ENCODE measurements at regions not wholly inside any gene's neighbourhood (a gene's known extent, or its start where the extent isn't known, plus 50 kb on each side); places are given as distances from the start of the nearest gene placed in this dataset.

DNA sequence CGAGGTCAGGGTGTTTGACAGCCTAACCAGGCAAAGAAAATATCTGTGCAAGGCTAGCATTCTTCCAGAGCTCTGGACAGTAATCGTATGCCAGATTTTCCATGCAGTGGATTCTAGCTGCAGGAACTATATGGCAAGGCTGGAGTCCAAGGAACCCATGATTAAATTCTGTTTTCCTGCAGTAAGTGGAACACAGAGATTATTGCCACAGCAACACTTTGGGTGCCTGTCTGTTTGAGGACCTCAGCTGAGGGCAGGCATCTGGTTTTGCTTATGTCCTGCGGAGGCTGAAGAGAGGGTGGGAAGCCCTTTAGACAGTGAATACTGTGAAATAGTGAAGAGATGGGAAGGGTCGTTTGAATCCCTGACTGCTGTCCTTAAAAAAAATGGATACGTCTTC is 104.4 kb downstream of the DAD1 start:
- 100% methylated on average over 1 of the region's 5 CpGs for WGBS (ENCODE audit: insufficient coverage, low lambda C conversion rate)
- Histone ChIP-seq H3K4me3 (ENCODE audit: low read length) (no peak overlapping the region), H3K36me3 (ENCODE audit: control insufficient read depth, insufficient read depth, low read length) (no peaks in the 10 kb centered on the region), H3K4me1 (ENCODE audit: control insufficient read depth, insufficient read depth, low read length) (no peaks in the 10 kb centered on the region), H3K27ac (ENCODE audit: low read length) (no peak overlapping the region), H3K27me3 (ENCODE audit: control insufficient read depth, insufficient read depth, low read length) (no peaks in the 10 kb centered on the region), H3K9me3 (ENCODE audit: control insufficient read depth, low read depth, low read length) (no peaks in the 10 kb centered on the region)
- DNase-seq, result peak in 1 of 2 donors; percentile 24

DNA sequence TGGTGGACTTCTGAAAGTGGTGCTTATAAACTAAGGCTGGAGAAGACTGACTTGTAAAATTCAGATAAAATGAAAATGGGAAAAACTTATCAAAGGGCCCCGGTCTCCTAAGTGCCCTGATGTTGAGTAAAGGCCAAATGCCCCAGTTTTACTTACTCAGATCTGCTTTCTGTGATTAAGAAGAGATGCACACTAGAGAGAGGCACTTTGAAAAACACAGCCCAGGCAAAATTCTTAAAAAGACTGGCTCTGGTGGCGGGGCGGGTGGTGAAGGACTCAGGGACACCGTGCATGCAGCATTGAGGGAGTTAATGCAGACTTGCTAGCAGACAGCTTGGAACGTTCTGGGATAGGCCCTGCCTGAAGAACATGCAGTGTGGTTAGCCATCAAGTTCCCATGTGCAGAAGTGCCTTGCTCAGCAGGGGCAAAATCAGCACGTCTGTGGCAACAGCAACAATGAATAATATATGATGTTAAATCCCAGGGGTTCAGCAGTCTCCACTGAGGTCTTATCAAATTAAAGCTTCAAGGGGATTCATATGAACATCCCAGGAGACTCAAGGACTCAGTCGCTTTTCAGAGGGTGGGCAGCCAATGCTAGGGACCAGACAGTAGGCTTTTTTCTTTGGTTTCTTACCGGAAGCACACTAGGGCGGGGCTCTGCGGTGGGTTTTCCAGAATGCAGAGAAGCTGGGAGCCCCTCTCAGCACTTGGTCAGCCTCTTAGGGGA is 105.0 kb downstream of the DAD1 start:
- no CpG with 5 or more reads among the region's 10 CpGs for WGBS (ENCODE audit: insufficient coverage, low lambda C conversion rate)
- H3K27ac ChIP-seq (ENCODE audit: low read length), result no peak overlapping the region
- H3K4me3 ChIP-seq (ENCODE audit: low read length), result no peak overlapping the region
- H3K36me3 ChIP-seq (ENCODE audit: control insufficient read depth, insufficient read depth, low read length), result no peaks in the 10 kb centered on the region
- DNase-seq, result no peak
- no peaks in the 10 kb centered on the region for H3K27me3 ChIP-seq (ENCODE audit: control insufficient read depth, insufficient read depth, low read length)
- H3K4me1 ChIP-seq (ENCODE audit: control insufficient read depth, insufficient read depth, low read length), result no peaks in the 10 kb centered on the region
- H3K9me3 ChIP-seq (ENCODE audit: control insufficient read depth, low read depth, low read length), result no peaks in the 10 kb centered on the region

DNA sequence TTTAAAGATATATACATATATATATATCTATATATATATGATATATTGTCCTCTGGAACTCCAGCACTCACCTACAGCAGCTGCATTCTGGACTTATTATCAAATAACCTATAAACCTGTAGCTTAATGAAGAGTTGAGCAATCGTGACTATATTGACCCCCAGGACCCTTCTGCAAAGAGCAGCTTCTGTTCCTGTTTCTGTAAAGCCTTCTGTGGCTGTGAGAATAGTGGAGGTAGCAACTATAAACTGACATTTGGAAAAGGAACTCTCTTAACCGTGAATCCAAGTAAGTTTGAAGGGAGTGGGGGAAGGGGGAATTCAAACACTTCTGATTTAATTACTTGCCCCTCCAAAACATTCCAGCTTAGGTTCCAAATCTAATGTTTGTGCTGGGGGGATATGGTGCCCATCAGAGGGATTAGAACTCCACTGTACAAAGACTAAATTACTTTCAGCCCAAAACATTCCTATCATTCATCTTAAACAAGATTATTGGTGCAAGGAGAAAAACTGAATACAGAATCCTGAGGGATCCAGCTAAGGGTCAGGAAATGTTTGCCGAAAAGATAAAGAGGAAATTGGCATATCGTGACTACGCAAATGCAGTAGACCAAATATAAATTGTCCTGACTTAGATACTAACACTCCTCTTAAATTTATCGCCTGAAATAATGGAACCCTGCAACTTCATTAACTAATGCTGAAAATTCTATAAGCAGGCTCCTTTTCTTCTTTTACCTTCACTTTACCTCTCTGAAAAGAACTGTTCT is 106.1 kb downstream of the DAD1 start:
- H3K27ac ChIP-seq (ENCODE audit: low read length), result no peak overlapping the region
- H3K9me3 ChIP-seq (ENCODE audit: control insufficient read depth, low read depth, low read length), result no peaks in the 10 kb centered on the region
- WGBS (ENCODE audit: insufficient coverage, low lambda C conversion rate), result 74% methylated on average over 3 of the region's 6 CpGs

DNA sequence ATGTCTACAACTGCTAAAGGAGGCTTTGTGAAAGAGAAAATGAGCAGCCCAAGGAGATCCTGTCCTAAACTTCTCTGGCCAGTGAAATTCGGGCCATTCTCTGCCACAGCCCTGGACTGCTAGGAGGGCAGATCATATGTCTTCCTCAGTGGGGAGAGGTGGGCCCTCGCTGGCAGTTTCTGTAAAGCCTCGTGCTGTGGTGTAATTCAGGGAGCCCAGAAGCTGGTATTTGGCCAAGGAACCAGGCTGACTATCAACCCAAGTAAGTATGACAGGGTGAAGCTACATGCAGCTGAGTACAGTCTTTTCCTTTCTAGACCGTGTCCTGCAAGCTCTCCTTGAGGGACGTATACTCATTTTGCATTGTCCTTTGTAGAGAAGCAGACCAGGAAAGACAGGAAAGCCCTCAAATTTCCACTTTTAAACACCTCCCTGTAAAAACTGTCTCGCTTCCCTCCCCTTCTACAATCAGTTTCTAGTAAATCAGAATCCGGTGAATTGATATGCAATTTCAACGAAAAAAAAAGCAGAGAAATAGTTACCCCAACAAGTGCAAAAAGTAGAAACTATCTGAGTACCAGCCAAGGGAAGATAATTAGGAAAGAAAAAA is 106.8 kb downstream of the DAD1 start:
- Histone ChIP-seq H3K4me1 (ENCODE audit: control insufficient read depth, insufficient read depth, low read length) (no peaks in the 10 kb centered on the region), H3K27me3 (ENCODE audit: control insufficient read depth, insufficient read depth, low read length) (no peaks in the 10 kb centered on the region), H3K27ac (ENCODE audit: low read length) (no peak overlapping the region), H3K9me3 (ENCODE audit: control insufficient read depth, low read depth, low read length) (no peaks in the 10 kb centered on the region), H3K36me3 (ENCODE audit: control insufficient read depth, insufficient read depth, low read length) (no peaks in the 10 kb centered on the region), H3K4me3 (ENCODE audit: low read length) (no peak overlapping the region)
- 80% methylated on average over 5 of the region's 8 CpGs for WGBS (ENCODE audit: insufficient coverage, low lambda C conversion rate)
- no peak for DNase-seq

More for the DNA sequence above, 106.1 kb downstream of the DAD1 start:
- H3K36me3 ChIP-seq (ENCODE audit: control insufficient read depth, insufficient read depth, low read length), result no peaks in the 10 kb centered on the region
- H3K4me1 ChIP-seq (ENCODE audit: control insufficient read depth, insufficient read depth, low read length), result no peaks in the 10 kb centered on the region
- no peaks in the 10 kb centered on the region for H3K27me3 ChIP-seq (ENCODE audit: control insufficient read depth, insufficient read depth, low read length)
- DNase-seq, result no peak
- H3K4me3 ChIP-seq (ENCODE audit: low read length), result no peak overlapping the region

DNA sequence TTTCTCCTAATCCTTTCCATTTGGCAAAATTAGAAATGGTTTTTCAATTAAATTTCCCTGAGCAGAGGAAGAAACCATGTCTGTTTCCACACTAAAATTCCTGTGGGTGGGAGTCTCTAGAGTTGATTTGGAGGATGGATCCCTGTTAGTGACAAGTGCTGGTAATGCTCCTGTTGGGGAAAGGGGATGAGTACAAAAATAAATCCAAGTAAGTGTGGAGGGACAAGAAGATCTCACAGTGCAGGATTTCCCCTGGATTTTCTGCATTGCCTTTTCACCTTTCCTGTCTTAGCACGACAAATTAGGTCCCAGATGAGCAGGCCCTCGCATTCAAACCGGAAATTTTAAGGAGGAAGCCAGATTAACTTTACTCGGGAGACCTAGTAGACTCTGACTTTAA is 107.5 kb downstream of the DAD1 start:
- no peak overlapping the region for H3K4me3 ChIP-seq (ENCODE audit: low read length)
- H3K27me3 ChIP-seq (ENCODE audit: control insufficient read depth, insufficient read depth, low read length), result no peaks in the 10 kb centered on the region
- no peak overlapping the region for H3K27ac ChIP-seq (ENCODE audit: low read length)
- no CpG with 5 or more reads among the region's 4 CpGs for WGBS (ENCODE audit: insufficient coverage, low lambda C conversion rate)
- no peaks in the 10 kb centered on the region for H3K9me3 ChIP-seq (ENCODE audit: control insufficient read depth, low read depth, low read length)
- no peaks in the 10 kb centered on the region for H3K36me3 ChIP-seq (ENCODE audit: control insufficient read depth, insufficient read depth, low read length)
- DNase-seq, result no peak
- no peaks in the 10 kb centered on the region for H3K4me1 ChIP-seq (ENCODE audit: control insufficient read depth, insufficient read depth, low read length)

DNA sequence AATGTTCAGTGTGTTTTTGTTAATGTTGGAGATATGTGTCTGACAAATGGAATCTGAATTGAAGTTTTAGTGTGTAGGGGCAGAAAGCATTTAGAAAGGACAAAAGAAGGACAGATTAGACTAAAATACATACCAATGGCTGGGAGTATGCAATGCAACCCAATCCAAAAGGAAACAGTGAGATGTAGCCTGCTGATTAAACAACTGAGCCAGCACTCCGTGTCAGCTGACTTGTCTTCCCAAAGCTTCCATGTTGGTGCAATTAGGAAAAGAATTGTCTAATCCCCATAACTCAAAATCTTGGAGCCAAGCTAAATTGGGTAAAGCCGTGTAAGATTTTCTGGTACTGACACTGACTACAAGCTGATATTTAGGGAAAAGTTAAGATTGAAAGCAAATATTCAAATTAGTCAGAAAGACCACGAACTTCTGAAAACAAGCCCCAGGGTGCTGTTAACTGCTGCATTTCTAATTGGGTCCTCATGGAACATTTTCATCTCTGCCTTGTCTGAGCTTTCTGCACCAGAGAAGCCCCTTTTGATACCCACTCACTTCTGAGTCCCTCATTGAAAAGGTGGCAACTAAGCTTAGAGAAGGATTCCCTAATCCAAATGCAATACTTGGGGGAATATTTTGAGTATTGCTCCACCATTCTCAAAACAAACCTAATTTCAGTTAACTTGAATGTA is 109.1 kb downstream of the DAD1 start:
- 80% methylated on average over 1 of the region's 3 CpGs for WGBS (ENCODE audit: insufficient coverage, low lambda C conversion rate)

DNA sequence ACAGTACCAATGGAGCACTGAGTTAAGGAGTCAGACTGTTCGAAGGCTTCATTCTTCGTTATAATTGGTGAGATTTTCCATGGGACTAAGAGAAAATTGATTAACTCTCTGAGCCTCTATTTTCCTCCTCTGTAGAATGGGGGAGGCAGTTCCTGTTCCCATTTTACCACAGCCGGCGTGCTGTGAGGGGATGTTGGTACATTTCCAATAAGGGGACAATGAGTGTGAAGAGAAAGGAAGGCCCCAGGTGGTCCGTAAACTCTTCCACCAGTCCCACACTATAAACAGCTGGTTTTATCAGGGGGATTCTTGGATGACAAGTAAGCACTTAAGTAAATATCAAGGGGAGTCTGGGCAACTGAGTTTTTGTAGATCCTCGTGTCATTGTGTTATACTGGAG is 109.9 kb downstream of the DAD1 start:
- H3K36me3 ChIP-seq (ENCODE audit: control insufficient read depth, insufficient read depth, low read length), result no peaks in the 10 kb centered on the region
- H3K27me3 ChIP-seq (ENCODE audit: control insufficient read depth, insufficient read depth, low read length), result no peaks in the 10 kb centered on the region

More for the DNA sequence above, 109.1 kb downstream of the DAD1 start:
- Histone ChIP-seq H3K9me3 (ENCODE audit: control insufficient read depth, low read depth, low read length) (no peaks in the 10 kb centered on the region), H3K27ac (ENCODE audit: low read length) (no peak overlapping the region), H3K4me3 (ENCODE audit: low read length) (no peak overlapping the region), H3K36me3 (ENCODE audit: control insufficient read depth, insufficient read depth, low read length) (no peaks in the 10 kb centered on the region), H3K27me3 (ENCODE audit: control insufficient read depth, insufficient read depth, low read length) (no peaks in the 10 kb centered on the region), H3K4me1 (ENCODE audit: control insufficient read depth, insufficient read depth, low read length) (no peaks in the 10 kb centered on the region)
- DNase-seq, result no peak

DNA sequence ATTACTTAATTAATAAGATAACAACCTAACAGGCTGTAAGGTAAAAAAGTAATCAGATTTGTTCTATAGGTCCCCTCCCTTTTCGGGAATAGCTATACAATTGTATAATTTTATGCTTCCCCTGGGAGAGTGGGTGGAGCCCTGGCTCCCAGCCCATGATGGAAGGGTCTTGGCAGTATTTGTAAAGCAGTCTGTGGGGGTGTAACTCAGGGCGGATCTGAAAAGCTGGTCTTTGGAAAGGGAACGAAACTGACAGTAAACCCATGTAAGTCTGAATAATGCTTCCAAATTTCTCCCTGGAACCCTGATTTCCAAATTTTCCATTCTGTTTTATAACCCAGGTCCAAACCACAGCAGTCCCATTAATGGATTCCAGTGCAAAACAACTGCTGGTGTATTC is 110.4 kb downstream of the DAD1 start:
- H3K4me3 ChIP-seq (ENCODE audit: low read length), result no peak overlapping the region
- no peak overlapping the region for H3K27ac ChIP-seq (ENCODE audit: low read length)
- no peaks in the 10 kb centered on the region for H3K4me1 ChIP-seq (ENCODE audit: control insufficient read depth, insufficient read depth, low read length)
- H3K27me3 ChIP-seq (ENCODE audit: control insufficient read depth, insufficient read depth, low read length), result no peaks in the 10 kb centered on the region
- WGBS (ENCODE audit: insufficient coverage, low lambda C conversion rate), result 17% methylated on average over 1 of the region's 3 CpGs
- no peaks in the 10 kb centered on the region for H3K9me3 ChIP-seq (ENCODE audit: control insufficient read depth, low read depth, low read length)
- no peaks in the 10 kb centered on the region for H3K36me3 ChIP-seq (ENCODE audit: control insufficient read depth, insufficient read depth, low read length)
- DNase-seq, result peak in 1 of 2 donors; percentile 26

More for the DNA sequence above, 109.9 kb downstream of the DAD1 start:
- no peaks in the 10 kb centered on the region for H3K4me1 ChIP-seq (ENCODE audit: control insufficient read depth, insufficient read depth, low read length)
- H3K27ac ChIP-seq (ENCODE audit: low read length), result no peak overlapping the region
- H3K4me3 ChIP-seq (ENCODE audit: low read length), result no peak overlapping the region
- WGBS (ENCODE audit: insufficient coverage, low lambda C conversion rate), result 76% methylated on average over 3 of the region's 6 CpGs
- DNase-seq, result no peak
- no peaks in the 10 kb centered on the region for H3K9me3 ChIP-seq (ENCODE audit: control insufficient read depth, low read depth, low read length)

DNA sequence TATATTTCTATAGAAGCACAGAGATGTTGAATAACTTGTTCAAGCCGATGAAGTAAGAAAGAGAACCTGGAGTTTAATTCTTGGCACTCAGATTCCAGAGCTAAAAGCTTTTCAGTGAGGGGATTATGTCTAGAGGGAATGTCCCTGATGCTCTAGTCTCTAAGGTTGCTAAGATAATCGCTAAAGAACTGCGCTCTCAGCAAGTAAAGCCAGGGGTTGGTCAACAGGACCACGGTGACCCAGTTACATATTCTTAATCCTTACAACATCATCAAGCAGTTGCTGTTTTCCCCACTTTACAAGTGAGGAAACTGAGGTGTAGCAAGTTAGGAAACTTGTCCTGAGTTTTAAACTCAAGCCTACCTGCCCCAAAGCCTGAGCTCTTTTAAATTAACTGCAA is 110.8 kb downstream of the DAD1 start:
- DNase-seq, result no peak
- Histone ChIP-seq H3K36me3 (ENCODE audit: control insufficient read depth, insufficient read depth, low read length) (no peaks in the 10 kb centered on the region), H3K9me3 (ENCODE audit: control insufficient read depth, low read depth, low read length) (no peaks in the 10 kb centered on the region), H3K27me3 (ENCODE audit: control insufficient read depth, insufficient read depth, low read length) (no peaks in the 10 kb centered on the region), H3K4me3 (ENCODE audit: low read length) (no peak overlapping the region), H3K27ac (ENCODE audit: low read length) (no peak overlapping the region), H3K4me1 (ENCODE audit: control insufficient read depth, insufficient read depth, low read length) (no peaks in the 10 kb centered on the region)
- WGBS (ENCODE audit: insufficient coverage, low lambda C conversion rate), result 75% methylated on average over 1 of the region's 4 CpGs

DNA sequence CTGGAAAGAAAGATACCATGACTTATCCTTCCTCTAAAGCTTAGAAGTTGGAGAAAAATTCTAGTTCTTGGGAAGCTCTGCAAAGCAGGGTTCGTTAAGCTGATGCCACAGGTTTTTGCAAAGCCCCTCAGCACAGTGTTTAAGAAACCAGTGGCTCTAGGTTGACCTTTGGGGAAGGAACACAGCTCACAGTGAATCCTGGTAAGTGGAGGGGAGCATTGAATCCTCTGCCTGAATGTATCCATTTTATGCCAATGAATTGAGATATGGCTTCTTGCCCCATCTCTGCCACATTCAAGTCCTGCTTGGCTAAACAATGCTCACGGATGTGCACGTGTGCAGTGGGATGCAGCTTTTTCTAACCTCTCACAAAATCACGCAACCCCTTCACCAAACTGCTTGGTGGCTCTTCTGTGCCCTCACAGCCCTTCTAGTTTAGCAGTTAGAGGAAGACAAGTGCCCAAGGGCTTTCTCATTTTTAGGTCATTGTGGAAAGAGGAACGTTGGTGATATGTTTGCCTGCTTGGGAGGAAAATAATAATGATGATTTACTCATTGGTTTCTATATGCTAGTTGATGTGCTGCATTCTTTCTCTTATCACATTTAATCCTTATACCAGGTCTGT is 111.3 kb downstream of the DAD1 start:
- no peak overlapping the region for H3K4me3 ChIP-seq (ENCODE audit: low read length)
- no peaks in the 10 kb centered on the region for H3K9me3 ChIP-seq (ENCODE audit: control insufficient read depth, low read depth, low read length)
- H3K4me1 ChIP-seq (ENCODE audit: control insufficient read depth, insufficient read depth, low read length), result no peaks in the 10 kb centered on the region
- no peaks in the 10 kb centered on the region for H3K36me3 ChIP-seq (ENCODE audit: control insufficient read depth, insufficient read depth, low read length)
- DNase-seq, result no peak
- WGBS (ENCODE audit: insufficient coverage, low lambda C conversion rate), result no CpG with 5 or more reads among the region's 5 CpGs
- H3K27ac ChIP-seq (ENCODE audit: low read length), result no peak overlapping the region
- no peaks in the 10 kb centered on the region for H3K27me3 ChIP-seq (ENCODE audit: control insufficient read depth, insufficient read depth, low read length)
